GM12892 (cell line): ENCODE measurements at regions not wholly inside any gene's neighbourhood (a gene's known extent, or its start where the extent isn't known, plus 50 kb on each side); places are given as distances from the start of the nearest gene placed in this dataset.
"Not testable (repeated sequence)": the region's sequence is repeated elsewhere in the genome, so short reads cannot be mapped to it uniquely, and the experiment has no call there.

Experiments used
- DNase-seq: peaks from one replicate; pipeline ENCODE4 v3.0.0; 2011; ENCODE audit not compliant: insufficient read length
- FAIRE-seq: peaks from 2 replicates; lab custom pipeline; 2011; peaks lifted over from hg19 to GRCh38; lab: Jason Lieb, UNC
- POLR2A ChIP-seq: IDR thresholded peaks from 2 replicates; pipeline ENCODE4 v1.6.1; 2011; ENCODE audit warnings: low read depth, low read length, control low read depth
- POLR2AphosphoS5 ChIP-seq: IDR thresholded peaks from 2 replicates; pipeline ENCODE4 v1.6.1; 2011; ENCODE audit warnings: low read depth, low read length, control low read depth
- TAF1 ChIP-seq: IDR thresholded peaks from 2 replicates; pipeline ENCODE4 v1.6.1; 2011; ENCODE audit warnings: low read depth, mild to moderate bottlenecking, control low read depth, low read length, borderline replicate concordance

GRCh38 chr6:37078814-37079213 is 73.4 kb downstream of the FGD2 start:
- TF ChIP-seq TAF1 (no peak), POLR2AphosphoS5 (no peak), POLR2A (no peak)
- FAIRE-seq (no peak), DNase-seq (no peak)

- DNase-seq (no peak), FAIRE-seq (no peak)
- TF ChIP-seq TAF1 (no peak), POLR2AphosphoS5 (no peak), POLR2A (no peak)
Observed at GRCh38 chr6:37081042-37081607, 75.7 kb downstream of the FGD2 start.

- FAIRE-seq (no peak), DNase-seq (no peak)
Observed at GRCh38 chr6:37082390-37083130, 77.1 kb downstream of the FGD2 start.

GRCh38 chr6:37083243-37084138 is 78.0 kb downstream of the FGD2 start:
- TF ChIP-seq POLR2AphosphoS5 (no peak), TAF1 (no peak), POLR2A (no peak)
- no peak for DNase-seq
- no peak for FAIRE-seq

More at GRCh38 chr6:37082390-37083130, 77.1 kb downstream of the FGD2 start:
- TF ChIP-seq POLR2AphosphoS5, result no peak

GRCh38 chr6:37084665-37085064 is 79.2 kb downstream of the FGD2 start:
- DNase-seq, FAIRE-seq: not testable (repeated sequence)

GRCh38 chr6:37085198-37085597 is 79.7 kb downstream of the FGD2 start:
- FAIRE-seq (no peak), DNase-seq (no peak)
- TF ChIP-seq POLR2A (no peak), POLR2AphosphoS5 (no peak), TAF1 (no peak)

GRCh38 chr6:37088897-37089296 is 81.1 kb upstream of the PIM1 start:
- no peak for TF ChIP-seq TAF1
- no peak for TF ChIP-seq POLR2AphosphoS5
- TF ChIP-seq POLR2A, result no peak
- FAIRE-seq, result no peak
- no peak for DNase-seq

GRCh38 chr6:37089783-37090182 is 80.2 kb upstream of the PIM1 start:
- no peak for FAIRE-seq
- DNase-seq, result no peak
- TF ChIP-seq POLR2A (no peak), TAF1 (no peak), POLR2AphosphoS5 (no peak)

- not testable (repeated sequence) for FAIRE-seq, DNase-seq
Observed at GRCh38 chr6:37091104-37091503, 78.8 kb upstream of the PIM1 start.

GRCh38 chr6:37091586-37091985 is 78.4 kb upstream of the PIM1 start:
- FAIRE-seq, DNase-seq: not testable (repeated sequence)

GRCh38 chr6:37092923-37093727 is 76.8 kb upstream of the PIM1 start:
- FAIRE-seq, result no peak
- no peak for DNase-seq
- no peak for TF ChIP-seq TAF1
- no peak for TF ChIP-seq POLR2A
- TF ChIP-seq POLR2AphosphoS5, result no peak

GRCh38 chr6:37093728-37094069 is 76.3 kb upstream of the PIM1 start:
- TF ChIP-seq TAF1 (no peak), POLR2A (no peak), POLR2AphosphoS5 (no peak)
- FAIRE-seq (no peak), DNase-seq (no peak)
